Lung (tissue), 11 donors: ENCODE measurements at regions not wholly inside any gene's neighbourhood (a gene's known extent, or its start where the extent isn't known, plus 50 kb on each side); places are given as distances from the start of the nearest gene placed in this dataset.

Source experiments
- ATAC-seq: fragments of 200-7000 bp; cut with Tn5 transposase; one replicate; pipeline ENCODE4 v1.9.1; 2020; ENCODE audit warnings: moderate number of reproducible peaks; ENCODE audit not compliant: insufficient read depth, low FRiP score
- DNase-seq, 3 donors: peaks; one replicate each; pipeline ENCODE4 v3.0.0-alpha.2; 2013 to 2017
- H3K27ac ChIP-seq, 2 donors: one replicate each; pipeline ENCODE4 v1.5.1; 2013; ENCODE audit warnings: mild to moderate bottlenecking in 2 of 2, moderate library complexity in 2 of 2, control low read depth in 1 of 2, inconsistent platforms in 1 of 2, low read depth in 1 of 2, low read length in 1 of 2
- H3K27me3 ChIP-seq, 3 donors: one replicate each; pipeline ENCODE4 v1.5.1; 2013; ENCODE audit warnings: low read length in 2 of 3; ENCODE audit not compliant: control insufficient read depth in 3 of 3, insufficient read depth in 3 of 3
- H3K36me3 ChIP-seq, 4 donors: one replicate each; pipeline ENCODE4 v1.5.1; 2013; ENCODE audit warnings: low read length in 4 of 4, mild to moderate bottlenecking in 1 of 4, moderate library complexity in 1 of 4; ENCODE audit not compliant: control insufficient read depth in 4 of 4, insufficient read depth in 4 of 4
- H3K4me1 ChIP-seq, 5 donors: one replicate each; pipeline ENCODE4 v1.5.1; 2013; ENCODE audit warnings: low read length in 5 of 5, mild to moderate bottlenecking in 2 of 5, moderate library complexity in 1 of 5; ENCODE audit not compliant: control insufficient read depth in 5 of 5, insufficient read depth in 5 of 5
- H3K4me3 ChIP-seq: one replicate; pipeline ENCODE4 v1.5.1; 2013; ENCODE audit warnings: mild to moderate bottlenecking, control low read depth, moderate library complexity
- H3K9ac ChIP-seq, 2 donors: one replicate each; pipeline ENCODE4 v1.5.1; 2013; ENCODE audit warnings: low read length in 2 of 2, control low read depth in 1 of 2; ENCODE audit not compliant: insufficient read depth in 1 of 2
- H3K9me3 ChIP-seq, 4 donors: one replicate each; pipeline ENCODE4 v1.5.1; 2013; ENCODE audit warnings: low read length in 3 of 4, mild to moderate bottlenecking in 1 of 4, moderate library complexity in 1 of 4; ENCODE audit not compliant: control insufficient read depth in 4 of 4, insufficient read depth in 3 of 4
- CTCF ChIP-seq: IDR thresholded peaks from 2 replicates; pipeline ENCODE4 v1.5.1; 2012; ENCODE audit warnings: mild to moderate bottlenecking; ENCODE audit errors: control extremely low read depth, extremely low read depth
- WGBS, 2 donors: extraction: QIAGEN DNeasy Blood & Tissue Kit; methylation state at CpG; one replicate each; pipeline ENCODE4 v1.1.7; 2013; 5-methylcytosine and 5-hydroxymethylcytosine counted together
- donor health status: control.
- donor health status: control.
- donor health status: Bipolar disorder and iron deficiency.
- donor health status: healthy.
- donor health status: DM: yes; HTN: yes; CAD: no.

GRCh38 chr2:7846607-7847006, 835.2 kb upstream of the ID2 start:
- no peak for TF ChIP-seq CTCF
- ATAC-seq = no peak
- Histone ChIP-seq H3K27me3 (no peaks in the 10 kb centered on the region), H3K4me1 (peaks cover 0 to 4% (median 0%) of the 10 kb centered on the region in 5 donors), H3K36me3 (no peaks in the 10 kb centered on the region), H3K9ac (no peak overlapping the region), H3K27ac (no peak overlapping the region), H3K9me3 (no peaks in the 10 kb centered on the region), H3K4me3 (no peak overlapping the region)
- DNase-seq = no peak
- 91 to 93% methylated on average over 5 of the region's 5 CpGs for WGBS, 2 donors

- Histone ChIP-seq H3K27ac (no peak overlapping the region), H3K27me3 (no peaks in the 10 kb centered on the region), H3K4me1 (peaks cover 0 to 4% (median 0%) of the 10 kb centered on the region in 5 donors), H3K4me3 (no peak overlapping the region), H3K36me3 (no peaks in the 10 kb centered on the region), H3K9me3 (no peaks in the 10 kb centered on the region), H3K9ac (no peak overlapping the region)
- no peak for TF ChIP-seq CTCF
- 82 to 88% methylated on average over 4 of the region's 4 CpGs for WGBS, 2 donors
- ATAC-seq (no peak), DNase-seq (no peak)
Observed at GRCh38 chr2:7847321-7847720, 834.5 kb upstream of the ID2 start.

GRCh38 chr2:7849027-7849426, 832.8 kb upstream of the ID2 start:
- DNase-seq (no peak), ATAC-seq (no peak)
- Histone ChIP-seq H3K9me3 (no peaks in the 10 kb centered on the region), H3K9ac (no peak overlapping the region), H3K4me1 (peaks cover 0 to 4% (median 0%) of the 10 kb centered on the region in 5 donors), H3K36me3 (no peaks in the 10 kb centered on the region), H3K27ac (no peak overlapping the region), H3K27me3 (no peaks in the 10 kb centered on the region), H3K4me3 (no peak overlapping the region)
- WGBS, 2 donors = 86 to 95% methylated on average over 1 of the region's 1 CpG
- TF ChIP-seq CTCF = no peak

GRCh38 chr2:7849531-7849930, 832.3 kb upstream of the ID2 start:
- no peak for TF ChIP-seq CTCF
- Histone ChIP-seq H3K9ac (no peak overlapping the region), H3K27me3 (no peaks in the 10 kb centered on the region), H3K36me3 (no peaks in the 10 kb centered on the region), H3K4me3 (no peak overlapping the region), H3K4me1 (peaks cover 0 to 4% (median 0%) of the 10 kb centered on the region in 5 donors), H3K27ac (no peak overlapping the region), H3K9me3 (no peaks in the 10 kb centered on the region)
- 78 to 80% methylated on average over 5 of the region's 5 CpGs for WGBS, 2 donors
- ATAC-seq = no peak
- DNase-seq = no peak
